ENCODE measurements at regions not wholly inside any gene's neighbourhood (a gene's known extent, or its start where the extent isn't known, plus 50 kb on each side); places are given as distances from the start of the nearest gene placed in this dataset.
"Not testable (repeated sequence)": the region's sequence is repeated elsewhere in the genome, so short reads cannot be mapped to it uniquely, and the experiment has no call there.

DNA sequence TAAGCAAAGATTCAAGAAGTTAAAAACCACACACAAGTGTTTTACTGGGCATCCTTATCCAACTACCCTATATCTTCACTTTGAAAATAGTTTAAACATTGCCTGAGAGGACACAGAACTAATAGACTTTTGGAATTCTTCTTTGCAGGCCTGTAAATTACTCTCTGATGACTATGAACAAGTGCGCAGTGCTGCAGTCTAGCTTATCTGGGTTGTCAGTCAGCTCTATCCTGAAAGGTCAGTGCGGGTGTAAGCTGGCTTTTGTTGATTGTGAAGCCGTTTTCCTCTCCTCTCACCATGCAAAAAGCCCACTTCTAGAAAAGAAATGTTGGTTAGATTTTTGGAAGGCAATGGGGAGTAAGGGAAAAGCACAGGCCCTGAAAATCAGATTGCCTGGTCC, 143.6 kb upstream of the ERV3-1 start:
- H3K36me3 ChIP-seq (replicated peaks); H3K27ac ChIP-seq; DNase-seq; H3K27me3 ChIP-seq (replicated peaks); H3K4me3 ChIP-seq (ENCODE audit: low read depth, low read length); in situ Hi-C loops (cut with HindIII; ENCODE audit: low pct_ligation_motif_present, low sequenced_read_pairs): not testable (repeated sequence)

DNA sequence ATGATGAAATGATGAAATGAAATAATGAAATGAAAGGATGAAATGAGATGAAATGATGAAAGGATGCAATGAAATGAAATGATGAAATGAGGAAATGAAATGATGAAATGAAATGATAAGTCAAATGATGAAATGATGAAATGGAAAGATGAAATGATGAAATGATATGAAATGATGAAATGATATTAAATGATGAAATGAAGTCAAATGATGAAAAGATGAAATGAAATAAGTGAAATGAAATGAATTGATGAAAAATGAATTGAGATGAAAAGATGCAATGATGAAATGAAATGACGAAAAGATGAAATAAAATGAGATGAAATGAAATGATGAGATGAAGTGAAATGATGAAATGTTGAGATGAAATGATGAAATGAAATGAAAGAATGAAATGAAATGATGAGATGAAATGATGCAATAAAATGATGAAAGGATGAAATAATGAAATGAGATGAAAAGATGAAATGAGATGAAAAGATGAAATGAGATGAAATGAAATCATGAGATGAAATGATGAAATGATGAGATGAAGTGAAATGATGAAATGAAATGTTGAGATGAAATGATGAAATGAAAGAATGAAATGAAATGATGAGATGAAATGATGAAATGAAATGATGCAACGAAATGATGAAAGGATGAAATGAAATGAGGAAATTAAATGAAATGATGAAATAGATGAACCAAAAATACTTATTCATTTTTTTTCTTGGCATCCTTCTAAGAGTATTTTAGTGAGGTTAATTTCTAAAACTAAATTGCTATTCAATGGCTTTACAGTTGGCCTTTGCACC, 139.8 kb upstream of the ERV3-1 start:
- DNase-seq; H3K27ac ChIP-seq; H3K4me3 ChIP-seq (ENCODE audit: low read depth, low read length); H3K27me3 ChIP-seq (replicated peaks); H3K36me3 ChIP-seq (replicated peaks); in situ Hi-C loops (cut with HindIII; ENCODE audit: low pct_ligation_motif_present, low sequenced_read_pairs): not testable (repeated sequence)

DNA sequence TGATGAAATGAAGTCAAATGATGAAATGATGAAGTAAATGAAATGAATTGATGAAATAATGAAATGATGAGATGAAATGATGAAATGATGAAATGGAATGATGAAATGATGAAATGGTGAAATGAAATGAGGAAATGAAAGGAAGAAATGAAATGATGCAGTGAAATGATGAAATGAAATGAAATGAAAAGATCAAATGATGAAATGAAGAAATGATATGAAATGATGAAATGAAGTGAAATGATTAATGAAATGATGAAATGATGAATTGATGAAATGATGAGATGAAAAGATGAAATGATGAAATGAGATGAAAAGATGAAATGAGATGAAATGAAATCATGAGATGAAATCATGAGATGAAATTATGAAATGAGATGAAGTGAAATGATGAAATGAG, 139.2 kb upstream of the ERV3-1 start:
- DNase-seq: not testable (repeated sequence)

DNA sequence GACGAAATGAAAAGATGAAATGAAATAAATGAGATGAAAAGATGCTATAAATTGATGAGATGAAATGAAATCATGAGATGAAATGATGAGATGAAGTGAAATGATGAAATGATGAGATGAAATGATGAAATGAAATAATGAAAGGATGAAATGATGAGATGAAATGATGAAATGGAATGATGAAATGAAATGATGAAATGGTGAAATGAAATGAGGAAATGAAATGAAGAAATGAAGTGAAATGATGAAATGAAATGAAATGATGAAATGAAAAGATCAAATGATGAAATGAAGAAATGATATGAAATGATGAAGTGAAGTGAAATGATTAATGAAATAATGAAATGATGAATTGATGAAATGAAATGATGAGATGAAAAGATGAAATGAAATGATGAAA, 138.5 kb upstream of the ERV3-1 start:
- H3K27me3 ChIP-seq (replicated peaks); DNase-seq; in situ Hi-C loops (cut with HindIII; ENCODE audit: low pct_ligation_motif_present, low sequenced_read_pairs); H3K36me3 ChIP-seq (replicated peaks); H3K27ac ChIP-seq; H3K4me3 ChIP-seq (ENCODE audit: low read depth, low read length): not testable (repeated sequence)

More for the DNA sequence above, 139.2 kb upstream of the ERV3-1 start:
- H3K27ac ChIP-seq; H3K36me3 ChIP-seq (replicated peaks); in situ Hi-C loops (cut with HindIII; ENCODE audit: low pct_ligation_motif_present, low sequenced_read_pairs); H3K4me3 ChIP-seq (ENCODE audit: low read depth, low read length); H3K27me3 ChIP-seq (replicated peaks): not testable (repeated sequence)

DNA sequence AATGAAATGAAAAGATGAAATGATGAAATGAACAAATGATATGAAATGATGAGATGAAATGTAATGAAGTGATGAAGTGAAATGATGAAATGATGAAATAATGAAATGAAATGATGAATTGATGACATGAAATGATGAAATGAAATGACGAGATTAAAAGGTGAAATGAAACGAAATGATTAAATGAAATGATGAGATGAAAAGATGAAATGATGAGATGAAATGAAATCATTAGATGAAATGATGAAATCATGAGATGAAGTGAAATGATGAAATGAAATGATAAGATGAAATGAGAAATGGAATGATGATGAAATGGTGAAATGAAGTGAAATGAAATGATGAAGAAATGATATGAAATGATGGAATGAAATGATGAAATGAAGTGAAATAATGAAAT, 138.1 kb upstream of the ERV3-1 start:
- H3K27ac ChIP-seq; H3K27me3 ChIP-seq (replicated peaks); DNase-seq; in situ Hi-C loops (cut with HindIII; ENCODE audit: low pct_ligation_motif_present, low sequenced_read_pairs); H3K4me3 ChIP-seq (ENCODE audit: low read depth, low read length); H3K36me3 ChIP-seq (replicated peaks): not testable (repeated sequence)

DNA sequence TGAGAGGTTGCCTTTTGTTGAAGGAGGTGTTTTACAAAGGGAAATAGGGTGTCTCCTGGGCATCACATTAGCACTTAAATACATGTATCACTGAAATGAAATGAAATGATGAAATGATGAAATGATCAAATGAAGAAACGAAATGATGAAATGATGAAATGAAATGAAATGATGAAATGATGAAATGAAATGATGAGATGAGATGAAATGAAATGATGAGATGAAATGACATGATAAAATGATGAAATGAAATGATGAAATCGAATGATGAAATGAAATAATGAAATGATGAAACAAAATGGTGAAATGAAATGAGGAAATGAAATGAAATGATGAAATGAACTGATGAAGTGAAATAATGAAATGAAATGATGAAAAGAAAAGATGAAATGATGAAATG, 137.6 kb upstream of the ERV3-1 start:
- DNase-seq; H3K4me3 ChIP-seq (ENCODE audit: low read depth, low read length); H3K27ac ChIP-seq; H3K36me3 ChIP-seq (replicated peaks); H3K27me3 ChIP-seq (replicated peaks); in situ Hi-C loops (cut with HindIII; ENCODE audit: low pct_ligation_motif_present, low sequenced_read_pairs): not testable (repeated sequence)

DNA sequence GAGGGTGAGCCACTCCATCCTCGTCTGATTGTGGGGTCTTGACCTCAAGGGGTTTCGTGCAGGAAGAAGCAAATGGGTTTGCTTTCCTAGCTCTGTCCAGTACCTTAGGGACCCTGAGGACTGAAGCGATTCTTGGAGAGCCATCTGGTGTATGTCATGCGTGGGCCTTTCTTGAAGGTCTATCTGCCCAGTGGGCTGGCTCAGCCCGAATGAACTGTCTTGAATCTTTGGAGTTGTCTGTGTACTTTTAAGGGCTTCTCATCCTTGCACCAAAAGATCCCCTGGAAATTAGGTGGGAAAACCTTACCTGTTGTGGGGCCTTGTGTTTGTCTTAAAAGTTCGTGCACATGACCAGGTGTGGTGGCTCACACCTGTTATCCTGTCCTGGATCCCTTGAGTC, 135.4 kb upstream of the ERV3-1 start:
- H3K36me3 ChIP-seq (replicated peaks); H3K27ac ChIP-seq; DNase-seq; in situ Hi-C loops (cut with HindIII; ENCODE audit: low pct_ligation_motif_present, low sequenced_read_pairs); H3K4me3 ChIP-seq (ENCODE audit: low read depth, low read length); H3K27me3 ChIP-seq (replicated peaks): not testable (repeated sequence)

DNA sequence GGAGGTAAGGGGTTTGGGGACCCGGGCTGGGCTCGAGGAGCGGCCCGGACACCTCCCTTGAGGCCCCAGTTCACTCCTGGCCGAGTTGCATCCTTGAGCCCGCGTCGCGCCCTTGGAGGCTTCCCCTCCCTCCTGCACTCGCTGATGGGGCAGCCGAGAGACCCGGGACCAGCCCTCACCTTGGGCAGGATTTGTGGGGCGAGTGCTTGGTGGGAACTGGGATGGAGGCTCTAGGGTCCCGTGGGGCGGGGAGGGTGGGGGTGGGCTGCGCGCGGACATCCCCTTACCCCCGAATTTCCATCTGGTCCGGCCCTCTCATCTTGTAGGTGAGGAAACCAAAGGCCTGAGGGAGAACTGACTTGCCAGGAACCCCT, 134.9 kb upstream of the ERV3-1 start:
- H3K27ac ChIP-seq; in situ Hi-C loops (cut with HindIII; ENCODE audit: low pct_ligation_motif_present, low sequenced_read_pairs); H3K27me3 ChIP-seq (replicated peaks); DNase-seq; H3K36me3 ChIP-seq (replicated peaks); H3K4me3 ChIP-seq (ENCODE audit: low read depth, low read length): not testable (repeated sequence)

DNA sequence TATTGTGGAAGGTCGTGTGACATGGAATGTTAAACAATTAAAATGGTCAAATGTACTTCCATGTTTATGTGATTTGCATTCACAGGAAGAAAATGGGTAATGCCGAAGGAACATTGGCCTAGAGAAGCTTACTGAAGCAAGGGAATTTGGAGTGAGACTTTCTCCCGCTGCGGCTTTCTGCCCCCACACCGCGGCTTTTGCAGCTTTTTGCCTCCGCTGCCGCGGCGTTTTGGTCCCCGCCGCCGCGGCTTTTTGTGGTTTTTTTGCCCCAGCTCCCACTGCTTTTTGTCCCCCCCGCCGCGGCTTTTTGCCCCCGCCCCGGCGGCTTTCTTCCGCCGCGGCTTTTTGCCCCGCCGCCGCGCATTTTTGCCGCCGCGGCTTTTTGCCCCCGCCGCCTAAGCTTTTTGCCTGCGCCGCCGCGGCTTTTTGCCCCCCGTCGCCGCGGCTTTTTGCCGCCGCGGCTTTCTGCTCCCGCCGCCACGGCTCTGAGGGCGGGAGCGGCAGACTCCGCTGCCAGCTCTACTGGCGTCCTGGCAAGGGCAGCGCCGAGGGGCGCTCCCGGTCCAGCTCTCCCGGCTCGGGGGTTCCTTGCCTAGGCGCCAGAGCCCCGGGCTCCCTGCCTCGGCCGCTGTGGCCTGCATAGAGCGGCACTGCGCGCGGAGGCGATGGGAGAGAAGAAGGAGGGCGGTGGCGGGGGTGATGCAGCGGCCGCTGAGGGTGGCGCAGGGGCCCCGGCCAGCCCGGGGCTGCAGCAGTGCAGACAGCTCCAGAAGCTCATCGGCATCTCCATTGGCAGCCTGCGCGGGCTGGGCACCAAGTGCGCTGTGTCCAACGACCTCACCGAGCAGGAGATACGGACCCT, 134.3 kb upstream of the ERV3-1 start:
- H3K27me3 ChIP-seq (replicated peaks); H3K27ac ChIP-seq; DNase-seq; in situ Hi-C loops (cut with HindIII; ENCODE audit: low pct_ligation_motif_present, low sequenced_read_pairs); H3K36me3 ChIP-seq (replicated peaks): not testable (repeated sequence)
- peak overlapping the region; percentile 9 for H3K4me3 ChIP-seq (ENCODE audit: low read depth, low read length)

DNA sequence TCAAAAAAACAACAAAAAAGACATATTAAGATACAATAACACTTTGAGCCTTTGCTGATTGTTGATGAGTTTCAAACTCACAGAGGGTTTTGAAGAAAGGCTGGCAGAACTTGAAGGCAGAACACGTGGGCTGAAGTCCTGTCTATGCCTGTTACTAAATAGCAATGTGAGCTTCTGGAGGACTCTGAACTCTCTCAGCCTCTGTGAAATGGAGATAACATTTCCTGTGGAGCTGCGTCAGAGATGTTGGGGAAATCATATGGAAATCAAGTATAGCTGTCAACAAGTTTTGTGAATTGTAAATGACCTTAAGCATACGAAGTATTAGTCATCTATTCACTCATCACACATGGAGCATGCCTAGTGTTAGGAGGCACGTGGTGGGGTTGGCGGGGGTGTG, 130.4 kb upstream of the ERV3-1 start:
- H3K36me3 ChIP-seq (replicated peaks); in situ Hi-C loops (cut with HindIII; ENCODE audit: low pct_ligation_motif_present, low sequenced_read_pairs): not testable (repeated sequence)

DNA sequence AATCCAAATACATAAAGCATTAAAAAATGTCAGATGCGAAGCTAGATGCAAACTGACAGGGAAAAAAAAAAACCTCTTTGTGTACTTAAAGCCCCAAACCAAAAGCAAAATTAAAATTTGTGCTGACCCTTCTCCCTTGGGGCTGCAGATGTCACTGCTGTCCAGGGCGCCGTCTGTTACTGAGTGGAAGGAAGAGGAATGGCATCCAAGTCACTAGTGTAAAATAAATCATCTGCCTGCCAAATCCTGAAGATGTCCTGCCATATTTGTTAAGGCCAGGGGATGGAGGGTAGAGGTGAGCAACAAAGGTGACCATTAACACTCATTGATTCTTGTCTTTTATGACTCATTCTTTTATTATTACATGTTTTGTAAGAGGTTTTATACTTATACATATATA, 126.6 kb upstream of the ERV3-1 start:
- not testable (repeated sequence) for DNase-seq

More for the DNA sequence above, 130.4 kb upstream of the ERV3-1 start:
- H3K27me3 ChIP-seq (replicated peaks); H3K4me3 ChIP-seq (ENCODE audit: low read depth, low read length); H3K27ac ChIP-seq; DNase-seq: not testable (repeated sequence)

DNA sequence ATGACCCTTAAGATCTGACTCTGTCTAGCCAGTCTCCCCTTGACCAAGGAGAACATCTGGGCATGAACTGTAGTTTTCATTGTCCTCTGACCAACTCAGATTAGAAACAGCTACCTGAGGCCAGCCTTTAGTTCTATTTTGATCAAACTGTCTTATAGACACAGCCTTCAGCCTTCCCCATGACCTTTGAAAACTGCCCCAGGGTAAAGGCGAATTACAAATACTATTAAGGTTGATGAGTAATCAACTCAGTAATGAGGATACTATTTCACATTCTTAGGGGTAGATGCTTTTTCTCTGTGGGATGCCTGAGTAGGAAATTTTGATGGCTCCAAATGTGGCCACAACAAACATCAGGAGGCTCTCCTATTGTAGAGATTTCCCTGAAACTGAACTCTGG, 125.8 kb upstream of the ERV3-1 start:
- H3K27me3 ChIP-seq (replicated peaks); H3K4me3 ChIP-seq (ENCODE audit: low read depth, low read length); H3K36me3 ChIP-seq (replicated peaks); DNase-seq; H3K27ac ChIP-seq; in situ Hi-C loops (cut with HindIII; ENCODE audit: low pct_ligation_motif_present, low sequenced_read_pairs): not testable (repeated sequence)

More for the DNA sequence above, 126.6 kb upstream of the ERV3-1 start:
- H3K27me3 ChIP-seq (replicated peaks); H3K36me3 ChIP-seq (replicated peaks); H3K4me3 ChIP-seq (ENCODE audit: low read depth, low read length); H3K27ac ChIP-seq; in situ Hi-C loops (cut with HindIII; ENCODE audit: low pct_ligation_motif_present, low sequenced_read_pairs): not testable (repeated sequence)

DNA sequence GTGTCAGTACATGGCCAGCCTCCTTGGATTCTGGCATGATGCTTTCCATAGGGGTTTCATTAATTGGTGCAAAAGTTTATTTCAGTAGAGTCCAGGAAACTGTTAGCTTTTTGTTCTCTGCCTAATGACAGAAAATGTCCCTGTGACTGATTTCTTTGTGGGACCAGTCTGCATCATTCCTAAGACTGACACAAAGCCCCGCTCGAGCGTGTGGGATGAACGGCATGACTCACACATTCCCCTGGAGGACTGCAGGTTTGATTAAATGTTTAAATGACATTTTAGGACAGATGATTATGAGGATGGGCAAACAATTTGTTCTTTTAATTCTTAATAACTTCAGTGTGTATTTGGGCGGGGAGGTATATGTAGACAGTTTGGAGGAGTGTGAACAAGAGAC, 120.9 kb upstream of the ERV3-1 start:
- in situ Hi-C loops (cut with HindIII; ENCODE audit: low pct_ligation_motif_present, low sequenced_read_pairs); H3K27ac ChIP-seq; DNase-seq; H3K36me3 ChIP-seq (replicated peaks); H3K4me3 ChIP-seq (ENCODE audit: low read depth, low read length); H3K27me3 ChIP-seq (replicated peaks): not testable (repeated sequence)

DNA sequence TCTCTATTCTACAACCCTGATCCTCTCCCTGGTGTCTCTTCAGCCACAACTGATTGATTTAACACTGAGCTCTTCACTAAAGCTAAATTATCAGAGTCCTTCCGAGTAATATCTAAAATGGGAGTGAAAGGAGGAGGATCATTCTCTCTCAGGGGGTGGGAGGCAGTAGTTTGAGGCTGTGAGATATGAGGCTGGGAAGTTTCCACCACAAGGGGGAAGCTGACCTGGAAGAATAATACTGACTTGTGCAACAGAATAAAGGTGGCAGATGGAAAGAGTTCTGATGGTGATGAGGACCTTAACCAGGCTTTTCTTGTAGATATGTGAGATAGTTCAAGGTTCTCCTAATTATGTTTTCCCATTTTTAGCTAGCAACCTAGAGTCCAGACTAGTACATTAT, 118.1 kb upstream of the ERV3-1 start:
- H3K27me3 ChIP-seq (replicated peaks); H3K4me3 ChIP-seq (ENCODE audit: low read depth, low read length); DNase-seq; in situ Hi-C loops (cut with HindIII; ENCODE audit: low pct_ligation_motif_present, low sequenced_read_pairs); H3K36me3 ChIP-seq (replicated peaks); H3K27ac ChIP-seq: not testable (repeated sequence)
